KMS-11 (cell line): ENCODE measurements at regions not wholly inside any gene's neighbourhood (a gene's known extent, or its start where the extent isn't known, plus 50 kb on each side); places are given as distances from the start of the nearest gene placed in this dataset.

Source experiments
- H2AFZ ChIP-seq: fragments of 200-600 bp; sonication (generic); 2 replicates; pipeline ENCODE4 v1.6.1; 2016; ENCODE audit warnings: antibody characterized with exemption, mixed run types, low read depth
- H3K27ac ChIP-seq: fragments of 200-600 bp; sonication (generic); 2 replicates; pipeline ENCODE4 v1.6.1; 2016; ENCODE audit warnings: mild to moderate bottlenecking, mixed run types
- H3K27me3 ChIP-seq: fragments of 200-600 bp; sonication (generic); 2 replicates; pipeline ENCODE4 v1.6.1; 2017; ENCODE audit warnings: mild to moderate bottlenecking, low read depth, mixed run types, moderate library complexity; ENCODE audit not compliant: insufficient read depth
- H3K36me3 ChIP-seq: fragments of 200-600 bp; sonication (generic); 2 replicates; pipeline ENCODE4 v1.6.1; 2017; ENCODE audit warnings: mild to moderate bottlenecking, mixed run types; ENCODE audit not compliant: insufficient read depth
- H3K4me1 ChIP-seq: fragments of 200-600 bp; sonication (generic); 2 replicates; pipeline ENCODE4 v1.6.1; 2016; ENCODE audit warnings: mild to moderate bottlenecking, low read depth, mixed run types; ENCODE audit not compliant: poor library complexity, severe bottlenecking
- H3K4me2 ChIP-seq: fragments of 200-600 bp; sonication (generic); 2 replicates; pipeline ENCODE4 v1.7.0; 2016; ENCODE audit warnings: mild to moderate bottlenecking, mixed run types
- H3K4me3 ChIP-seq: fragments of 200-600 bp; sonication (generic); IDR thresholded peaks from 2 replicates; pipeline ENCODE4 v1.6.1; 2017; ENCODE audit warnings: low read depth, low read length, mixed read lengths; ENCODE audit not compliant: insufficient read depth
- H3K79me2 ChIP-seq: fragments of 200-600 bp; sonication (generic); 2 replicates; pipeline ENCODE4 v1.6.1; 2016; ENCODE audit warnings: low read depth, mixed run types; ENCODE audit not compliant: insufficient read depth
- H3K9ac ChIP-seq: fragments of 200-600 bp; sonication (generic); 2 replicates; pipeline ENCODE4 v1.6.1; 2016; ENCODE audit warnings: mild to moderate bottlenecking, mixed run types
- H4K20me1 ChIP-seq: fragments of 200-600 bp; sonication (generic); 2 replicates; pipeline ENCODE4 v1.6.1; 2016; ENCODE audit warnings: mild to moderate bottlenecking, mixed run types; ENCODE audit not compliant: insufficient read depth
- TF ChIP-seq, protein P1 (sequence below): fragments of 200-600 bp; sonication (generic); conservative IDR thresholded peaks from 2 replicates; pipeline ENCODE4 v1.6.1; 2017; ENCODE audit warnings: low read depth, mild to moderate bottlenecking, antibody characterized with exemption, low read length, moderate library complexity, mixed read lengths

DNA sequence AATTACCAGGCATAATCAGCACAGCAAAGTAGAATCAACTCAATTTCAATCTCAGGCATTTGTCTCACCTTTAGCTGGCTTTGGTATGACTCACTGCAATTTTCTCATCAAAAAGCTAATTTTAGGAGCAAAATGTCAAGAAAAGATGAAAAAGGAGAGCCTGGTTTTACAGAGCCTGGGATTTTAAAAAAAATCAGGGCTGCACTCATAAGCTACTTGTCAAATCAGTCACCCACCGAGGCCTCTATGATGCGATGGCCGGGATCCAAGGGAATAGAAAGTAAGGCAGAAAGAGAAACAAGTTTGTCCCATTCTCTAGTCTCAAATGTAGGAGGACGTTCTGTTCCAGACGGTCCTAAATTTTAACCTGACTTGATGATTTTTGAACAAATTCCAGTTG lies 170.9 kb downstream of the SOCS6 start:
- Histone ChIP-seq H4K20me1 (no peaks in the 10 kb centered on the region), H3K9ac (no peak overlapping the region), H3K4me3 (no peak overlapping the region), H3K27me3 (no peaks in the 10 kb centered on the region), H3K4me1 (no peaks in the 10 kb centered on the region), H3K36me3 (no peaks in the 10 kb centered on the region), H3K27ac (no peak overlapping the region), H2AFZ (no peak overlapping the region), H3K4me2 (no peak overlapping the region), H3K79me2 (no peaks in the 10 kb centered on the region)
- TF ChIP-seq, protein P1, sequence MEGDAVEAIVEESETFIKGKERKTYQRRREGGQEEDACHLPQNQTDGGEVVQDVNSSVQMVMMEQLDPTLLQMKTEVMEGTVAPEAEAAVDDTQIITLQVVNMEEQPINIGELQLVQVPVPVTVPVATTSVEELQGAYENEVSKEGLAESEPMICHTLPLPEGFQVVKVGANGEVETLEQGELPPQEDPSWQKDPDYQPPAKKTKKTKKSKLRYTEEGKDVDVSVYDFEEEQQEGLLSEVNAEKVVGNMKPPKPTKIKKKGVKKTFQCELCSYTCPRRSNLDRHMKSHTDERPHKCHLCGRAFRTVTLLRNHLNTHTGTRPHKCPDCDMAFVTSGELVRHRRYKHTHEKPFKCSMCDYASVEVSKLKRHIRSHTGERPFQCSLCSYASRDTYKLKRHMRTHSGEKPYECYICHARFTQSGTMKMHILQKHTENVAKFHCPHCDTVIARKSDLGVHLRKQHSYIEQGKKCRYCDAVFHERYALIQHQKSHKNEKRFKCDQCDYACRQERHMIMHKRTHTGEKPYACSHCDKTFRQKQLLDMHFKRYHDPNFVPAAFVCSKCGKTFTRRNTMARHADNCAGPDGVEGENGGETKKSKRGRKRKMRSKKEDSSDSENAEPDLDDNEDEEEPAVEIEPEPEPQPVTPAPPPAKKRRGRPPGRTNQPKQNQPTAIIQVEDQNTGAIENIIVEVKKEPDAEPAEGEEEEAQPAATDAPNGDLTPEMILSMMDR, result no peak

DNA sequence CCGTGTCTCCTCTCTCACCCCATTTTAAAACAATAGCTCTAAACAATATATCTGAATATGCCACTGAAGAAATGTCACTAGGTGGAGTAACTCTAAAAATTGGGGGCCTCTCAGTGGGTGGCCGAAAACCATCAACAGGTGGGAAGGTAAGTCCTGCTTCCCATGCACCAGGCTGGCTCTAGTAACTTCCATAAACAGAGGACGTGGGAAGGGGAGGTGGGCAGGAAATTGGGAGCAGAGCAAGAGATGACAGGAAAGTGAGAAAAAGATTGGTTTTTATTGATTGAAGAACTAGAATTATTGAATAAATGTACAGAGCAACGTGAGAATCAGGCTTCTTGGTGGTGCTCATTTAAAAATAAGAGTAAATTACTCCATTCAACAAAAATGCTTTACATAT lies 170.4 kb downstream of the SOCS6 start:
- H4K20me1 ChIP-seq, result no peaks in the 10 kb centered on the region
- H3K4me2 ChIP-seq, result no peak overlapping the region
- peaks cover 4% of the 10 kb centered on the region for H3K4me1 ChIP-seq
- H3K9ac ChIP-seq, result no peak overlapping the region
- no peaks in the 10 kb centered on the region for H3K27me3 ChIP-seq
- TF ChIP-seq, protein P1, result no peak
- no peak overlapping the region for H2AFZ ChIP-seq
- H3K36me3 ChIP-seq, result no peaks in the 10 kb centered on the region
- H3K27ac ChIP-seq, result no peak overlapping the region
- no peaks in the 10 kb centered on the region for H3K79me2 ChIP-seq
- H3K4me3 ChIP-seq, result no peak overlapping the region

DNA sequence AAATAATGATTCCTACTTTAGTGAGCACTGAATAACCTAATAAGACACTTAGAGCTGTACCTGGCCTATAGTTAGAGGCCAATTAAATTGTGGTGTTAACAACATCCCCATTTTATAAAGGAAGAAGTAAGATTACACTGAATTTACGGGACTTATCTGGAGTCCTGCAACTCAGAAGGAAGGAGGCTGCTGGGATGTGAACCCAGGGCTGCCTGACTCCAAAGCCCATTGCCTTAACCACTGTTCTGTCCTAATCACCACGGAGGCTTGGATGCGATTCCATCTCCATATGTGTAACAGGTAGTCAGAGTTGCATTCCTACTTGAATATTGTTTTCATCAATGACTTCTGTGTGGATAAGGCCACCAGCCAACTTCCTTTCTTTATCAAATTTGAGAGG lies 168.9 kb downstream of the SOCS6 start:
- Histone ChIP-seq H3K79me2 (no peaks in the 10 kb centered on the region), H3K27ac (no peak overlapping the region), H3K4me3 (no peak overlapping the region), H4K20me1 (no peaks in the 10 kb centered on the region), H3K36me3 (no peaks in the 10 kb centered on the region), H3K9ac (no peak overlapping the region), H3K4me1 (peaks cover 4% of the 10 kb centered on the region), H2AFZ (no peak overlapping the region), H3K27me3 (no peaks in the 10 kb centered on the region), H3K4me2 (no peak overlapping the region)
- TF ChIP-seq, protein P1, result no peak

DNA sequence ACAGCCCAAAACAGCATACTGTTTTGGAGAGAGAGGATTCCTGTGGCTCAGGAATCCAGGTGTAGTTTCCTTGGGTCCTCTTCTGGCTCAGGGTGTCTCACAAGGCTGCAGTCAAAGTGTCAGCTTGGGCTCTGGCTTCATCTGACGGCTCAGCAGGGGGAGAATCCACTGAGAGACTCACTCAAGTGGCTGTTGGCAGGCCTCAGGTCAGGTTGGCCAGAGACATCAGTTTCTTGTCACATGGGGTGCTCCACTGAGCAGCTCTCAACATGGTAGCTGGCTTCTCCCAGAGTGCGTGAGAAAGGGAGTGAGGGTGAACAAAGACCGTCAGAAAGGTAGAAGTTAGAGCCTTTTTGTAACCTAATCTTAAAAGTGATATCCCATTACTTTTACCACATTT lies 168.4 kb downstream of the SOCS6 start:
- no peak overlapping the region for H3K27ac ChIP-seq

More for the DNA sequence above, 168.4 kb downstream of the SOCS6 start:
- Histone ChIP-seq H2AFZ (no peak overlapping the region), H3K4me3 (no peak overlapping the region), H3K9ac (no peak overlapping the region), H3K36me3 (no peaks in the 10 kb centered on the region), H4K20me1 (no peaks in the 10 kb centered on the region), H3K79me2 (no peaks in the 10 kb centered on the region), H3K4me2 (no peak overlapping the region), H3K27me3 (no peaks in the 10 kb centered on the region), H3K4me1 (peaks cover 4% of the 10 kb centered on the region)
- TF ChIP-seq, protein P1, result no peak
